ENCODE measurements at regions not wholly inside any gene's neighbourhood (a gene's known extent, or its start where the extent isn't known, plus 50 kb on each side); places are given as distances from the start of the nearest gene placed in this dataset.

DNA sequence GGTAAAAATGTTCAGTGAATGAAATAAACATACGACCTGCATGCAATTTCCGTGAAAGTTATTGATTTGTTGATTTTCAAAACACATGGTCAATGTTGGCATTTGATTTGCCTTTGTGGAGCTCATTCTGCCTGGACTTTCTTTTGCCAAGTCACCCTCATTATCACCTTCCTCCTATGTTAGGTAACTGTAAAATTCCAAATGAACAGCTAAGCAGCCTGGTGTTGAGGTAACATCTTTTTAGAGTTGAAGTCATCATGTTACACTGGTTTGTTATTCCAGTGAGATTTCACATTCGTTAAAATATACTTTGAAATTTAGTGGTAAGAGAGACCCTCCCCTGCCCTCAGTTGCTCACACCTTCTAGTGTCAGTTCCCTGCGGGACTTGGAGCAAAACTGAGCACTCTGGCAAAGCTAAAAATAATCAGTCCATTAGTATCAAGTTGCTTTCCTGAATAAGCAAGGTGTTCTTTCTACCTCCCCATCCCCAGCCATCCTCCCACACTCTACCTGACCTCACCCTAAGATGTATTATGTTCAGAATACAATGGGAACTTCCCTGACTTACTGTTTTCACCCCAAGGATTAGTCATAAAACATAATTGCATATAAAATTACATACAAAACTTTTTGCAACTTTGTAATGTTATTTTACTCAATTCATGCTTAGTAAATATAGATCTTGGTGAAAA is 283.3 kb upstream of the SEMA3A start:
- Histone ChIP-seq H3K36me3 (ENCODE audit: insufficient read depth, low read length) (no peaks in the 10 kb centered on the region), H4K20me1 (ENCODE audit: insufficient read depth, low read length) (no peaks in the 10 kb centered on the region), H3K79me2 (ENCODE audit: insufficient read depth, low read depth, low read length) (no peaks in the 10 kb centered on the region), H2AFZ (ENCODE audit: low read length) (no peak overlapping the region), H3K4me2 (ENCODE audit: low read length) (no peak overlapping the region), H3K4me1 (ENCODE audit: insufficient read depth, low read length, poor library complexity, severe bottlenecking) (no peaks in the 10 kb centered on the region), H3K9me3 (ENCODE audit: low read length) (no peaks in the 10 kb centered on the region), H3K9me2 (ENCODE audit: insufficient read depth, low read length) (no peaks in the 10 kb centered on the region), H3K27ac (ENCODE audit: low read depth, low read length, poor library complexity, severe bottlenecking) (no peak overlapping the region), H3K4me3 (ENCODE audit: low read depth, low read length, poor library complexity, severe bottlenecking) (no peak overlapping the region)
- intact Hi-C loops (cut with micrococcal nuclease; ENCODE audit: unreplicated experiment): no loop called here
- POLR2A ChIA-PET: no interaction called here
- BruUV-seq (replicated peaks): no TSS peak
- no peak for DNase-seq (ENCODE audit: low spot score)
- no peak for TF ChIP-seq EZH2phosphoT487 (IDR thresholded peaks at IDR 0.05; ENCODE audit: borderline replicate concordance, low read depth, low read length)
- TF ChIP-seq, protein P1, sequence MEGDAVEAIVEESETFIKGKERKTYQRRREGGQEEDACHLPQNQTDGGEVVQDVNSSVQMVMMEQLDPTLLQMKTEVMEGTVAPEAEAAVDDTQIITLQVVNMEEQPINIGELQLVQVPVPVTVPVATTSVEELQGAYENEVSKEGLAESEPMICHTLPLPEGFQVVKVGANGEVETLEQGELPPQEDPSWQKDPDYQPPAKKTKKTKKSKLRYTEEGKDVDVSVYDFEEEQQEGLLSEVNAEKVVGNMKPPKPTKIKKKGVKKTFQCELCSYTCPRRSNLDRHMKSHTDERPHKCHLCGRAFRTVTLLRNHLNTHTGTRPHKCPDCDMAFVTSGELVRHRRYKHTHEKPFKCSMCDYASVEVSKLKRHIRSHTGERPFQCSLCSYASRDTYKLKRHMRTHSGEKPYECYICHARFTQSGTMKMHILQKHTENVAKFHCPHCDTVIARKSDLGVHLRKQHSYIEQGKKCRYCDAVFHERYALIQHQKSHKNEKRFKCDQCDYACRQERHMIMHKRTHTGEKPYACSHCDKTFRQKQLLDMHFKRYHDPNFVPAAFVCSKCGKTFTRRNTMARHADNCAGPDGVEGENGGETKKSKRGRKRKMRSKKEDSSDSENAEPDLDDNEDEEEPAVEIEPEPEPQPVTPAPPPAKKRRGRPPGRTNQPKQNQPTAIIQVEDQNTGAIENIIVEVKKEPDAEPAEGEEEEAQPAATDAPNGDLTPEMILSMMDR (conservative IDR thresholded peaks at IDR 0.05; ENCODE audit: low read length): no peak
- CTCF ChIA-PET (ENCODE audit: unreplicated experiment): no interaction called here

DNA sequence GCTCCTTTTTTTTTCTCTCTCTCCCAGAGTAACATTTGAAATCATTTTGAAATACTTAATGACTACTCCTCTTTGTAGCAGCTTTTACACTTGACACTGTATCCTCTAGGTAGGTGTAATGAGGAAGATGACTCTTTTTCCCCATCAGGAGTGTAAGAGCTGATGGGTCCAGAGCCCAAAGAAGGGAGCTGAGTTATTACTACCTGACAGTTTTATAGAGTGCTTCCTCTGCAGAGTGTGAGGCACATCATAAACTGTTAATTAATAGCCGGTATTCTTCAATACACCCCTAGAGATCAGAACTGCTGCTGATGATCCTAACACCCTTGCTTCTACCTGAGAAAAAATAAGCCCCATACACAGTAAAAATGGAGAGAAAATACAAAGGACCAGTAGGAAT is 279.8 kb upstream of the SEMA3A start:
- Histone ChIP-seq H3K4me3 (ENCODE audit: low read depth, low read length, poor library complexity, severe bottlenecking) (no peak overlapping the region), H3K9me3 (ENCODE audit: low read length) (no peaks in the 10 kb centered on the region), H3K79me2 (ENCODE audit: insufficient read depth, low read depth, low read length) (no peaks in the 10 kb centered on the region), H2AFZ (ENCODE audit: low read length) (no peak overlapping the region), H3K4me1 (ENCODE audit: insufficient read depth, low read length, poor library complexity, severe bottlenecking) (no peaks in the 10 kb centered on the region), H3K4me2 (ENCODE audit: low read length) (no peak overlapping the region), H4K20me1 (ENCODE audit: insufficient read depth, low read length) (no peaks in the 10 kb centered on the region), H3K36me3 (ENCODE audit: insufficient read depth, low read length) (no peaks in the 10 kb centered on the region), H3K27ac (ENCODE audit: low read depth, low read length, poor library complexity, severe bottlenecking) (no peak overlapping the region), H3K9me2 (ENCODE audit: insufficient read depth, low read length) (no peaks in the 10 kb centered on the region)
- TF ChIP-seq EZH2phosphoT487 (IDR thresholded peaks at IDR 0.05; ENCODE audit: borderline replicate concordance, low read depth, low read length): no peak
- TF ChIP-seq, protein P1 (conservative IDR thresholded peaks at IDR 0.05; ENCODE audit: low read length): no peak
- no peak for DNase-seq (ENCODE audit: low spot score)
- intact Hi-C loops (cut with micrococcal nuclease; ENCODE audit: unreplicated experiment): no loop called here
- no TSS peak for BruUV-seq (replicated peaks)
- ChIA-PET POLR2A (no interaction called here), CTCF (ENCODE audit: unreplicated experiment) (no interaction called here)

DNA sequence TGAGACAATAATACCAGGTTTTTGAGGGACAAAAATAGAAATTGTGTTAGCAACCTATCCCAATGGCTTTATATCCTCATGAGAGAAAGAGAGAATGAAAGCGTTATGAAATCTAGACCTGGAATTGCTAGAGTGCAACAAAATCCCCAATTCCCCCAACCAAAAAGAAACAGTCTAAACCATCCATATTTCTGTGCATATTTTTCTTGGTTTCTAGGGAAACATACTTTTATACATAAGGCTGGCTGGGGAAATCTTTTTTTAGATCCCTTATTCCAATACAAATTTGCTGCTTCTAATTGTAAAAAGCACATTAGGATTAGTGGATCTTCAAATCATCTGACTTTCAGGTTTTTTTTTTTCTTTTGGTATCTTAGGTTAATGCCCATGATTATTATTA is 277.0 kb upstream of the SEMA3A start:
- Histone ChIP-seq H3K9me3 (ENCODE audit: low read length) (no peaks in the 10 kb centered on the region), H3K4me3 (ENCODE audit: low read depth, low read length, poor library complexity, severe bottlenecking) (no peak overlapping the region), H3K36me3 (ENCODE audit: insufficient read depth, low read length) (no peaks in the 10 kb centered on the region), H2AFZ (ENCODE audit: low read length) (no peak overlapping the region), H3K79me2 (ENCODE audit: insufficient read depth, low read depth, low read length) (no peaks in the 10 kb centered on the region), H3K27ac (ENCODE audit: low read depth, low read length, poor library complexity, severe bottlenecking) (no peak overlapping the region), H3K4me2 (ENCODE audit: low read length) (no peak overlapping the region), H3K4me1 (ENCODE audit: insufficient read depth, low read length, poor library complexity, severe bottlenecking) (no peaks in the 10 kb centered on the region), H3K9me2 (ENCODE audit: insufficient read depth, low read length) (no peaks in the 10 kb centered on the region), H4K20me1 (ENCODE audit: insufficient read depth, low read length) (no peaks in the 10 kb centered on the region)
- POLR2A ChIA-PET: no interaction called here
- BruUV-seq (replicated peaks): no TSS peak
- CTCF ChIA-PET (ENCODE audit: unreplicated experiment): no interaction called here
- DNase-seq (ENCODE audit: low spot score): no peak
- intact Hi-C loops (cut with micrococcal nuclease; ENCODE audit: unreplicated experiment): no loop called here
- TF ChIP-seq, protein P1 (conservative IDR thresholded peaks at IDR 0.05; ENCODE audit: low read length): no peak
- TF ChIP-seq EZH2phosphoT487 (IDR thresholded peaks at IDR 0.05; ENCODE audit: borderline replicate concordance, low read depth, low read length): no peak
